Trophoblast cell (in vitro differentiated cells and primary cell): ENCODE measurements at regions not wholly inside any gene's neighbourhood (a gene's known extent, or its start where the extent isn't known, plus 50 kb on each side); places are given as distances from the start of the nearest gene placed in this dataset.

Experiments
- DNase-seq, 2 donors: peaks; one replicate each; pipeline ENCODE4 v3.0.0-alpha.2; 2016
- H2AFZ ChIP-seq: 2 replicates; pipeline ENCODE4 v1.6.1; 2013; ENCODE audit warnings: low read length, moderate library complexity, mild to moderate bottlenecking; ENCODE audit not compliant: insufficient read depth, poor library complexity
- H2AK5ac ChIP-seq: 2 replicates; pipeline ENCODE4 v1.6.1; 2013; ENCODE audit warnings: mild to moderate bottlenecking, low read length
- H2BK120ac ChIP-seq: 2 replicates; pipeline ENCODE4 v1.6.1; 2013; ENCODE audit warnings: low read length, mild to moderate bottlenecking, moderate library complexity; ENCODE audit not compliant: insufficient read depth, poor library complexity
- H2BK12ac ChIP-seq: 2 replicates; pipeline ENCODE4 v1.6.1; 2013; ENCODE audit warnings: mild to moderate bottlenecking, low read length, moderate library complexity
- H2BK5ac ChIP-seq: 2 replicates; pipeline ENCODE4 v1.6.1; 2013; ENCODE audit warnings: low read length, low read depth, moderate library complexity, mild to moderate bottlenecking; ENCODE audit not compliant: poor library complexity
- H3K14ac ChIP-seq: 2 replicates; pipeline ENCODE4 v1.6.1; 2013; ENCODE audit warnings: mild to moderate bottlenecking, low read length
- H3K18ac ChIP-seq: 2 replicates; pipeline ENCODE4 v1.6.1; 2013; ENCODE audit warnings: mild to moderate bottlenecking, low read length
- H3K23ac ChIP-seq: 2 replicates; pipeline ENCODE4 v1.6.1; 2013; ENCODE audit warnings: low read length
- H3K27ac ChIP-seq: 2 replicates; pipeline ENCODE4 v1.5.1; 2013; ENCODE audit warnings: low read depth, mild to moderate bottlenecking, inconsistent platforms, low read length, moderate library complexity
- H3K27me3 ChIP-seq: 2 replicates; pipeline ENCODE4 v1.6.1; 2013; ENCODE audit warnings: inconsistent platforms, mild to moderate bottlenecking, low read length, moderate library complexity; ENCODE audit not compliant: insufficient read depth
- H3K36me3 ChIP-seq, 2 experiments: 1 replicate in 1 of 2; 2 replicates in 1 of 2; pipeline ENCODE4 v1.6.1; 2013; ENCODE audit warnings: low read length in 2 of 2, mild to moderate bottlenecking in 2 of 2, moderate library complexity in 1 of 2; ENCODE audit not compliant: insufficient read depth in 2 of 2, control insufficient read depth in 1 of 2
- H3K4ac ChIP-seq: 2 replicates; pipeline ENCODE4 v1.6.1; 2013; ENCODE audit warnings: low read depth, mild to moderate bottlenecking, low read length, moderate library complexity
- H3K4me1 ChIP-seq, 2 experiments: 1 replicate in 1 of 2; 2 replicates in 1 of 2; pipeline ENCODE4 v1.6.1; 2013; ENCODE audit warnings: low read length in 2 of 2, mild to moderate bottlenecking in 2 of 2, moderate library complexity in 1 of 2; ENCODE audit not compliant: insufficient read depth in 2 of 2, control insufficient read depth in 1 of 2
- H3K4me2 ChIP-seq: 2 replicates; pipeline ENCODE4 v1.6.1; 2013; ENCODE audit warnings: inconsistent platforms, mild to moderate bottlenecking, low read length, moderate library complexity
- H3K4me3 ChIP-seq: 2 replicates; pipeline ENCODE4 v1.5.1; 2013; ENCODE audit warnings: mild to moderate bottlenecking, low read depth, low read length, inconsistent platforms
- H3K79me1 ChIP-seq: one replicate; pipeline ENCODE4 v1.6.1; 2013; ENCODE audit warnings: low read length
- H3K79me2 ChIP-seq: 2 replicates; pipeline ENCODE4 v1.6.1; 2013; ENCODE audit warnings: low read length, mild to moderate bottlenecking; ENCODE audit not compliant: control insufficient read depth, insufficient read depth, poor library complexity
- H3K9ac ChIP-seq: 2 replicates; pipeline ENCODE4 v1.6.1; 2013; ENCODE audit warnings: mild to moderate bottlenecking, low read length
- H3K9me3 ChIP-seq: 2 replicates; pipeline ENCODE4 v1.6.1; 2013; ENCODE audit warnings: low read depth, mild to moderate bottlenecking, control low read depth, inconsistent platforms, low read length; ENCODE audit not compliant: insufficient read depth
- H4K12ac ChIP-seq: 2 replicates; pipeline ENCODE4 v1.6.1; 2013; ENCODE audit warnings: low read depth, mild to moderate bottlenecking, low read length, moderate library complexity
- H4K8ac ChIP-seq: 2 replicates; pipeline ENCODE4 v1.6.1; 2013; ENCODE audit warnings: low read depth, mild to moderate bottlenecking, low read length, moderate library complexity
- H4K91ac ChIP-seq: one replicate; pipeline ENCODE4 v1.6.1; 2013; ENCODE audit warnings: low read depth, mild to moderate bottlenecking, low read length, moderate library complexity
- WGBS: extraction: QIAGEN DNeasy Blood & Tissue Kit; methylation state at CpG from one replicate; pipeline ENCODE4 v1.1.7; 2013; ENCODE audit warnings: missing lambda C conversion rate; ENCODE audit not compliant: insufficient read length, insufficient coverage; ENCODE audit errors: extremely low coverage; 5-methylcytosine and 5-hydroxymethylcytosine counted together

DNA sequence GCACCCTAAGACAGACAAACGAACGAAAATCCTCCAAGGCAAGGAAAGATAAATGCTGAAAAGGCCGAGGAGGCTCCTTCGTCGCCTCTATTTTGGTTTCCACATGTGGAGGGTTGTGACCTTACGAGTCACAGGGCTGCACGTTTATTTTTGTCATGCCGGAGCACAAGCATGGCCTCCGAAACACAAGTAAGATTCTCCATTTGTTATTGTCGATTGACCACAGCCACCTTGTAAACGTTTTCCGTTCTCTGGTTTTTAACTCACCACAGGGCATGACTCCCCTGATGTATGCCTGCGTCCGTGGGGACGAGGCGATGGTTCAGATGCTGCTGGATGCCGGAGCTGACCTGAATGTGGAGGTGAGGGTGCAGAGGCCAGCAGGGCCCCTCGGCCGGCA, 73.1 kb upstream of the PWP1 start:
- H4K8ac ChIP-seq, result no peak overlapping the region
- H3K23ac ChIP-seq, result no peak overlapping the region
- H3K4ac ChIP-seq, result no peak overlapping the region
- H3K27me3 ChIP-seq, result no peaks in the 10 kb centered on the region
- H3K14ac ChIP-seq, result no peak overlapping the region
- H2BK12ac ChIP-seq, result no peak overlapping the region
- no peak overlapping the region for H4K12ac ChIP-seq
- H2BK120ac ChIP-seq, result no peak overlapping the region
- no peaks in the 10 kb centered on the region for H3K4me1 ChIP-seq
- no peak overlapping the region for H3K9ac ChIP-seq
- no peak overlapping the region for H2BK5ac ChIP-seq
- no peaks in the 10 kb centered on the region for H3K36me3 ChIP-seq
- no peak overlapping the region for H3K18ac ChIP-seq
- WGBS, result no CpG with 5 or more reads among the region's 19 CpGs
- H3K4me2 ChIP-seq, result no peak overlapping the region
- H3K4me3 ChIP-seq, result peak overlapping the region; percentile 18
- no peak overlapping the region for H4K91ac ChIP-seq
- H2AK5ac ChIP-seq, result no peak overlapping the region
- H3K79me2 ChIP-seq, result no peaks in the 10 kb centered on the region
- H2AFZ ChIP-seq, result no peak overlapping the region
- no peaks in the 10 kb centered on the region for H3K79me1 ChIP-seq
- no peak overlapping the region for H3K27ac ChIP-seq
- DNase-seq, result no peak
- peaks cover 3% of the 10 kb centered on the region for H3K9me3 ChIP-seq

DNA sequence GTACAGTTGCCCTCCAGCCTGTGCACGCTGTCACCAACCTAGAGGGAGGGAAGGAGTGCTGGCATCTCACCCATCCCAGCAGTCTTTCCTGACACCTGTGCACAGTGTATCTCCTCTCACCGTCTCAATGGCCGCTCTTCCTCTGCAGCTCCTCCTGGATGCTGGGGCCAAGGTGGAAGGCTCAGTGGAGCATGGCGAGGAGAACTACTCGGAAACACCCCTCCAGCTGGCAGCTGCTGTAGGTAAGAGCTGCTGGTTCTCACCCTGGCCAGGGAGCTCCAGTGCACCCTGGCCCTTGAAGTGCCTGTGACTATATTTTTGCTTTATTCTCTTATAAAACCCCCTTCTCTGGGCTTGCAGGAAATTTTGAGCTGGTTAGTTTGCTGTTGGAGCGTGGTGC, 68.7 kb upstream of the PWP1 start:
- Histone ChIP-seq H3K23ac (no peak overlapping the region), H2BK5ac (no peak overlapping the region), H3K79me2 (no peaks in the 10 kb centered on the region), H2AFZ (no peak overlapping the region), H3K9ac (no peak overlapping the region), H3K4ac (no peak overlapping the region), H2AK5ac (no peak overlapping the region), H2BK12ac (no peak overlapping the region), H3K36me3 (no peaks in the 10 kb centered on the region), H3K79me1 (no peaks in the 10 kb centered on the region), H3K18ac (no peak overlapping the region), H4K12ac (no peak overlapping the region), H3K4me2 (no peak overlapping the region), H4K91ac (no peak overlapping the region), H3K4me1 (no peaks in the 10 kb centered on the region), H3K4me3 (no peak overlapping the region), H3K27ac (no peak overlapping the region), H3K9me3 (peaks cover 1% of the 10 kb centered on the region), H4K8ac (no peak overlapping the region), H3K14ac (no peak overlapping the region), H3K27me3 (no peaks in the 10 kb centered on the region), H2BK120ac (no peak overlapping the region)
- no CpG with 5 or more reads among the region's 6 CpGs for WGBS
- DNase-seq, result no peak

DNA sequence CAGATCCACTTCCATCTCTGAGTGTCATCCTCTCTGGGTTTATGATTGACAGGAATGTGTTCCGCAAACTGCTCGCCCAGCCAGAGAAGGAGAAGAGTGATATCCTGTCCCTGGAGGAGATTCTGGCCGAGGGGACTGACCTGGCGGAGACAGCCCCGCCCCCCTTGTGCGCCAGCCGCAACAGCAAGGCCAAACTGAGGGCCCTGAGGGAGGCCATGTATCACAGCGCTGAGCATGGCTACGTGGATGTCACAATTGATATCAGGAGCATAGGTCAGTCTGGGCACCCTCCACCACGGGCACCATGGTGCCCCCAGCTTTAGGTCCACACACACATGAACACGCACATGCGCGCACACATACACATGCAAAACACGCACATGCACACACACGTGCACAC, 67.5 kb upstream of the PWP1 start:
- no peaks in the 10 kb centered on the region for H3K27me3 ChIP-seq
- H3K14ac ChIP-seq, result no peak overlapping the region
- H4K8ac ChIP-seq, result no peak overlapping the region
- no peak for DNase-seq
- no peak overlapping the region for H3K18ac ChIP-seq
- H2BK12ac ChIP-seq, result no peak overlapping the region
- H4K12ac ChIP-seq, result no peak overlapping the region
- no peak overlapping the region for H2AFZ ChIP-seq
- H3K9ac ChIP-seq, result no peak overlapping the region
- H3K27ac ChIP-seq, result no peak overlapping the region
- WGBS, result no CpG with 5 or more reads among the region's 15 CpGs
- no peak overlapping the region for H2BK120ac ChIP-seq
- H3K36me3 ChIP-seq, result no peaks in the 10 kb centered on the region
- H3K79me2 ChIP-seq, result no peaks in the 10 kb centered on the region
- H3K4me2 ChIP-seq, result no peak overlapping the region
- no peak overlapping the region for H3K4ac ChIP-seq
- H3K4me1 ChIP-seq, result no peaks in the 10 kb centered on the region
- no peak overlapping the region for H3K23ac ChIP-seq
- peaks cover 1% of the 10 kb centered on the region for H3K9me3 ChIP-seq
- H2BK5ac ChIP-seq, result no peak overlapping the region
- H3K79me1 ChIP-seq, result no peaks in the 10 kb centered on the region
- no peak overlapping the region for H4K91ac ChIP-seq
- no peak overlapping the region for H3K4me3 ChIP-seq
- H2AK5ac ChIP-seq, result no peak overlapping the region

GRCh38 chr12:107619831-107620230, 65.8 kb upstream of the PWP1 start:
- Histone ChIP-seq H3K79me2 (no peaks in the 10 kb centered on the region), H2BK12ac (no peak overlapping the region)

More at GRCh38 chr12:107619831-107620230, 65.8 kb upstream of the PWP1 start:
- Histone ChIP-seq H2BK5ac (no peak overlapping the region), H3K9ac (no peak overlapping the region), H3K79me1 (no peaks in the 10 kb centered on the region), H4K8ac (no peak overlapping the region), H3K4ac (no peak overlapping the region), H3K4me1 (no peaks in the 10 kb centered on the region), H3K4me2 (no peak overlapping the region), H3K27ac (no peak overlapping the region), H2AFZ (no peak overlapping the region), H2BK120ac (no peak overlapping the region), H3K9me3 (peaks cover 1% of the 10 kb centered on the region), H2AK5ac (no peak overlapping the region), H3K4me3 (no peak overlapping the region), H3K36me3 (no peaks in the 10 kb centered on the region), H4K91ac (no peak overlapping the region), H3K23ac (no peak overlapping the region), H4K12ac (no peak overlapping the region), H3K18ac (no peak overlapping the region), H3K27me3 (no peaks in the 10 kb centered on the region), H3K14ac (no peak overlapping the region)
- no CpG with 5 or more reads among the region's 13 CpGs for WGBS
- DNase-seq, result no peak
